Mucosa of descending colon (tissue), 3 donors: ENCODE measurements at regions not wholly inside any gene's neighbourhood (a gene's known extent, or its start where the extent isn't known, plus 50 kb on each side); places are given as distances from the start of the nearest gene placed in this dataset.
"Not testable (repeated sequence)": the region's sequence is repeated elsewhere in the genome, so short reads cannot be mapped to it uniquely, and the experiment has no call there.

Source experiments
- ATAC-seq: fragments of 200-7000 bp; cut with Tn5 transposase; one replicate; pipeline ENCODE4 v1.9.1; 2020; ENCODE audit warnings: mild to moderate bottlenecking, moderate library complexity
- DNase-seq, 3 donors: peaks; one replicate each; pipeline ENCODE4 v3.0.0-alpha.2; 2020
- H3K36me3 ChIP-seq: fragments of 200-600 bp; one replicate; pipeline ENCODE4 v1.8.0; 2021; ENCODE audit warnings: low read depth, mild to moderate bottlenecking
- H3K4me1 ChIP-seq: fragments of 200-600 bp; one replicate; pipeline ENCODE4 v1.8.0; 2021; ENCODE audit warnings: low read depth, mild to moderate bottlenecking
- H3K4me3 ChIP-seq: fragments of 200-600 bp; one replicate; pipeline ENCODE4 v1.8.0; 2021; ENCODE audit warnings: mild to moderate bottlenecking
- H3K9me3 ChIP-seq: fragments of 200-600 bp; one replicate; pipeline ENCODE4 v1.8.0; 2021; ENCODE audit warnings: mild to moderate bottlenecking
- CTCF ChIP-seq: fragments of 200-600 bp; IDR thresholded peaks from one replicate; pipeline ENCODE4 v1.8.0; 2022; ENCODE audit warnings: antibody characterized with exemption, mild to moderate bottlenecking
- intact Hi-C, 2 donors: fragments of 100-400 bp; cut with DNase I in 1 of 2; cut with micrococcal nuclease in 1 of 2; formaldehyde crosslinking; loops; one replicate each; pipeline versions ENCODE4 v1.11.0 to v1.11.1; 2022; cut with DNase I, micrococcal nuclease
- donor health status: DM: no; HTN: no; CAD: no; lungs with moderate emphysema.
- donor health status: DM: no; HTN: no; CAD: no.
- donor health status: DM: no; HTN: yes; CAD: no.

- intact Hi-C loops: no loop called here
- no peak for DNase-seq
Measured at GRCh38 chr6:117795234-117795633, 111.8 kb upstream of the SLC35F1 start.

GRCh38 chr6:117798819-117799218 is 108.2 kb upstream of the SLC35F1 start:
- H3K9me3 ChIP-seq, ATAC-seq, DNase-seq, H3K36me3 ChIP-seq, intact Hi-C loops, H3K4me3 ChIP-seq, H3K4me1 ChIP-seq: not testable (repeated sequence)

More at GRCh38 chr6:117795234-117795633, 111.8 kb upstream of the SLC35F1 start:
- Histone ChIP-seq H3K4me3 (no peak overlapping the region), H3K36me3 (no peaks in the 10 kb centered on the region), H3K9me3 (no peaks in the 10 kb centered on the region), H3K4me1 (no peaks in the 10 kb centered on the region)
- no peak for TF ChIP-seq CTCF
- no peak for ATAC-seq

- H3K36me3 ChIP-seq: no peaks in the 10 kb centered on the region
- DNase-seq (no peak), ATAC-seq (no peak)
- no peak for TF ChIP-seq CTCF
- intact Hi-C loops: no loop called here
- no peaks in the 10 kb centered on the region for H3K9me3 ChIP-seq
- no peak overlapping the region for H3K4me3 ChIP-seq
- H3K4me1 ChIP-seq: no peaks in the 10 kb centered on the region
Measured at GRCh38 chr6:117810269-117810668, 96.8 kb upstream of the SLC35F1 start.

GRCh38 chr6:117817499-117817898 is 89.6 kb upstream of the SLC35F1 start:
- intact Hi-C loops: no loop called here

GRCh38 chr6:117817992-117818391 is 89.1 kb upstream of the SLC35F1 start:
- Histone ChIP-seq H3K4me3 (no peak overlapping the region), H3K36me3 (no peaks in the 10 kb centered on the region), H3K4me1 (no peaks in the 10 kb centered on the region), H3K9me3 (no peaks in the 10 kb centered on the region)
- intact Hi-C loops: no loop called here
- ATAC-seq (no peak), DNase-seq (no peak)
- TF ChIP-seq CTCF: no peak

More at GRCh38 chr6:117817499-117817898, 89.6 kb upstream of the SLC35F1 start:
- Histone ChIP-seq H3K4me1 (no peaks in the 10 kb centered on the region), H3K9me3 (no peaks in the 10 kb centered on the region), H3K36me3 (no peaks in the 10 kb centered on the region), H3K4me3 (no peak overlapping the region)
- TF ChIP-seq CTCF: no peak
- no peak for ATAC-seq
- no peak for DNase-seq

GRCh38 chr6:117818449-117818848 is 88.6 kb upstream of the SLC35F1 start:
- intact Hi-C loops: no loop called here
- no peaks in the 10 kb centered on the region for H3K9me3 ChIP-seq

More at GRCh38 chr6:117818449-117818848, 88.6 kb upstream of the SLC35F1 start:
- no peaks in the 10 kb centered on the region for H3K4me1 ChIP-seq
- DNase-seq: no peak
- no peaks in the 10 kb centered on the region for H3K36me3 ChIP-seq
- no peak for TF ChIP-seq CTCF
- H3K4me3 ChIP-seq: no peak overlapping the region
- no peak for ATAC-seq
